Astrocyte of the spinal cord (primary cell): ENCODE measurements at regions not wholly inside any gene's neighbourhood (a gene's known extent, or its start where the extent isn't known, plus 50 kb on each side); places are given as distances from the start of the nearest gene placed in this dataset.
"Not testable (repeated sequence)": the region's sequence is repeated elsewhere in the genome, so short reads cannot be mapped to it uniquely, and the experiment has no call there.

ENCODE experiments used
- DNase-seq: peaks from one replicate; pipeline ENCODE4 v3.0.0; 2011; ENCODE audit warnings: low read depth, low spot score
- H3K4me3 ChIP-seq: 2 replicates; pipeline ENCODE4 v1.5.1; 2011; ENCODE audit warnings: low read depth, mild to moderate bottlenecking, low read length, moderate library complexity
- CTCF ChIP-seq: IDR thresholded peaks from 2 replicates; pipeline ENCODE4 v1.5.1; 2012; ENCODE audit warnings: low read depth, mild to moderate bottlenecking, low read length, inconsistent platforms
- in situ Hi-C: cut with HindIII; loops from 2 replicates; pipeline ENCODE4 v1.10.0; 2017; ENCODE audit warnings: low sequenced_read_pairs

- DNase-seq: peak; percentile 91
- in situ Hi-C loops: no loop called here
- no peak for TF ChIP-seq CTCF
- H3K4me3 ChIP-seq: no peak overlapping the region
Observed at GRCh38 chr17:83189044-83190003, 109.9 kb downstream of the METRNL start.

- no peak overlapping the region for H3K4me3 ChIP-seq
- no peak for TF ChIP-seq CTCF
- DNase-seq: no peak
- in situ Hi-C loops: no loop called here
Observed at GRCh38 chr17:83190004-83190385, 110.6 kb downstream of the METRNL start.

GRCh38 chr17:83190601-83191387 is 111.4 kb downstream of the METRNL start:
- no peak overlapping the region for H3K4me3 ChIP-seq
- DNase-seq: no peak
- in situ Hi-C loops: no loop called here
- TF ChIP-seq CTCF: no peak

GRCh38 chr17:83191388-83192160 is 112.2 kb downstream of the METRNL start:
- DNase-seq: no peak
- in situ Hi-C loops: no loop called here
- TF ChIP-seq CTCF: no peak
- H3K4me3 ChIP-seq: no peak overlapping the region

GRCh38 chr17:83192161-83192788 is 112.9 kb downstream of the METRNL start:
- in situ Hi-C loops: no loop called here
- no peak for TF ChIP-seq CTCF
- no peak overlapping the region for H3K4me3 ChIP-seq
- peak; percentile 54 for DNase-seq

GRCh38 chr17:83192789-83193335 is 113.5 kb downstream of the METRNL start:
- in situ Hi-C loops, H3K4me3 ChIP-seq: not testable (repeated sequence)
- peak; percentile 24 for DNase-seq
